K562 (cell line): ENCODE measurements at regions not wholly inside any gene's neighbourhood (a gene's known extent, or its start where the extent isn't known, plus 50 kb on each side); places are given as distances from the start of the nearest gene placed in this dataset.

ENCODE experiments used
- STAT5A ChIP-seq: IDR thresholded peaks from 2 replicates; pipeline ENCODE4 v1.6.1; 2012; ENCODE audit warnings: low read length, inconsistent platforms, borderline replicate concordance
- ZNF695 ChIP-seq: fragments of 450-650 bp; formaldehyde crosslinking; IDR thresholded peaks from 2 replicates; pipeline ENCODE4 v1.4.0; 2020; ENCODE audit warnings: mild to moderate bottlenecking, moderate library complexity
- TF ChIP-seq, protein P1 (sequence below): fragments of 450-650 bp; IDR thresholded peaks from 2 replicates; pipeline ENCODE4 v1.6.1; 2016; ENCODE audit warnings: low read depth

DNA sequence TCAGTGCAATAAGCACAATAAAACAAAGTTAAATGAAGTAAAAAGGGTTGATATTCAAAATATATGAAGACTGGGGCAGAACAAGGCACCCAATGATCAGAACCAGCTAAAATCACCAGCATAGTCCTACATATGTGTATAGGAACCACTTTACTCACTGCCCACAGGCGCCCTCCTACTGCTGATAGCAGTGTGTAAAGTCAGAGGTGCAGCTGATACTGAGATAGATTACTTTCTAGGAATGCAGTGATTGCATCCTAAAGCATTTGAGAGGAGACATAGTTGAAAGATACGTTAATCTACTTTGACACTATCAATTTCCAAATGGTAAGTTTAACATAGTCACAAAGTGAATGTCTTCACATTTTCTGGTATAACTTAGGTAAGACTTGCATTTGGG lies 161.1 kb upstream of the MCHR2 start (continued):
- TF ChIP-seq, protein P1, sequence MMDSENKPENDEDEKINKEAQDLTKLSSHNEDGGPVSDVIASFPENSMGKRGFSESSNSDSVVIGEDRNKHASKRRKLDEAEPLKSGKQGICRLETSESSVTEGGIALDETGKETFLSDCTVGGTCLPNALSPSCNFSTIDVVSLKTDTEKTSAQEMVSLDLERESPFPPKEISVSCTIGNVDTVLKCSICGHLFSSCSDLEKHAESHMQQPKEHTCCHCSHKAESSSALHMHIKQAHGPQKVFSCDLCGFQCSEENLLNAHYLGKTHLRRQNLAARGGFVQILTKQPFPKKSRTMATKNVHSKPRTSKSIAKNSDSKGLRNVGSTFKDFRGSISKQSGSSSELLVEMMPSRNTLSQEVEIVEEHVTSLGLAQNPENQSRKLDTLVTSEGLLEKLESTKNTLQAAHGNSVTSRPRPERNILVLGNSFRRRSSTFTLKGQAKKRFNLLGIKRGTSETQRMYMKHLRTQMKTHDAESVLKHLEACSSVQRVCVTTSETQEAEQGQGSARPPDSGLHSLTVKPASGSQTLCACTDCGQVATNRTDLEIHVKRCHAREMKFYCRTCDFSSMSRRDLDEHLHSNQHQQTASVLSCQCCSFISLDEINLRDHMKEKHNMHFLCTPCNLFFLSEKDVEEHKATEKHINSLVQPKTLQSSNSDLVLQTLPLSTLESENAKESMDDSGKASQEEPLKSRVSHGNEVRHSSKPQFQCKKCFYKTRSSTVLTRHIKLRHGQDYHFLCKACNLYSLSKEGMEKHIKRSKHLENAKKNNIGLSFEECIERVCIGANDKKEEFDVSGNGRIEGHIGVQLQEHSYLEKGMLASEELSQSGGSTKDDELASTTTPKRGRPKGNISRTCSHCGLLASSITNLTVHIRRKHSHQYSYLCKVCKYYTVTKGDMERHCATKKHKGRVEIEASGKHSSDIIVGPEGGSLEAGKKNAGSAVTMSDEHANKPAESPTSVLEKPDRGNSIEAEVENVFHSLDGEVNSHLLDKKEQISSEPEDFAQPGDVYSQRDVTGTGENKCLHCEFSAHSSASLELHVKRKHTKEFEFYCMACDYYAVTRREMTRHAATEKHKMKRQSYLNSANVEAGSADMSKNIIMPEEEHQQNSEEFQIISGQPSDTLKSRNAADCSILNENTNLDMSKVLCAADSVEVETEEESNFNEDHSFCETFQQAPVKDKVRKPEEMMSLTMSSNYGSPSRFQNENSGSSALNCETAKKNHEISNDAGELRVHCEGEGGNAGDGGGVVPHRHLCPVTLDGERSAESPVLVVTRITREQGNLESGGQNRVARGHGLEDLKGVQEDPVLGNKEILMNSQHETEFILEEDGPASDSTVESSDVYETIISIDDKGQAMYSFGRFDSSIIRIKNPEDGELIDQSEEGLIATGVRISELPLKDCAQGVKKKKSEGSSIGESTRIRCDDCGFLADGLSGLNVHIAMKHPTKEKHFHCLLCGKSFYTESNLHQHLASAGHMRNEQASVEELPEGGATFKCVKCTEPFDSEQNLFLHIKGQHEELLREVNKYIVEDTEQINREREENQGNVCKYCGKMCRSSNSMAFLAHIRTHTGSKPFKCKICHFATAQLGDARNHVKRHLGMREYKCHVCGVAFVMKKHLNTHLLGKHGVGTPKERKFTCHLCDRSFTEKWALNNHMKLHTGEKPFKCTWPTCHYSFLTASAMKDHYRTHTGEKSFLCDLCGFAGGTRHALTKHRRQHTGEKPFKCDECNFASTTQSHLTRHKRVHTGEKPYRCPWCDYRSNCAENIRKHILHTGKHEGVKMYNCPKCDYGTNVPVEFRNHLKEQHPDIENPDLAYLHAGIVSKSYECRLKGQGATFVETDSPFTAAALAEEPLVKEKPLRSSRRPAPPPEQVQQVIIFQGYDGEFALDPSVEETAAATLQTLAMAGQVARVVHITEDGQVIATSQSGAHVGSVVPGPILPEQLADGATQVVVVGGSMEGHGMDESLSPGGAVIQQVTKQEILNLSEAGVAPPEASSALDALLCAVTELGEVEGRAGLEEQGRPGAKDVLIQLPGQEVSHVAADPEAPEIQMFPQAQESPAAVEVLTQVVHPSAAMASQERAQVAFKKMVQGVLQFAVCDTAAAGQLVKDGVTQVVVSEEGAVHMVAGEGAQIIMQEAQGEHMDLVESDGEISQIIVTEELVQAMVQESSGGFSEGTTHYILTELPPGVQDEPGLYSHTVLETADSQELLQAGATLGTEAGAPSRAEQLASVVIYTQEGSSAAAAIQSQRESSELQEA, result no peak
- TF ChIP-seq STAT5A, result no peak
- TF ChIP-seq ZNF695 (CRISPR knock-in tag), result no peak
